ACC112 (cell line): ENCODE measurements at regions not wholly inside any gene's neighbourhood (a gene's known extent, or its start where the extent isn't known, plus 50 kb on each side); places are given as distances from the start of the nearest gene placed in this dataset.
"Not testable (repeated sequence)": the region's sequence is repeated elsewhere in the genome, so short reads cannot be mapped to it uniquely, and the experiment has no call there.

Source experiments
- H2AFZ ChIP-seq: fragments of 200-600 bp; sonication (generic); one replicate; pipeline ENCODE4 v1.6.0; 2017; ENCODE audit warnings: antibody characterized with exemption, low read length; ENCODE audit not compliant: unreplicated experiment
- H3K27ac ChIP-seq: fragments of 200-600 bp; sonication (generic); 2 replicates; pipeline ENCODE4 v1.5.1; 2014; ENCODE audit warnings: low read depth, mild to moderate bottlenecking, antibody characterized with exemption, low read length, moderate library complexity
- H3K27me3 ChIP-seq: fragments of 200-600 bp; sonication (generic); 2 replicates; pipeline ENCODE4 v1.6.1; 2014; ENCODE audit warnings: mild to moderate bottlenecking, antibody characterized with exemption, low read length, moderate library complexity, mixed read lengths; ENCODE audit not compliant: insufficient read depth
- H3K36me3 ChIP-seq: fragments of 200-600 bp; sonication (generic); 2 replicates; pipeline ENCODE4 v1.6.1; 2016; ENCODE audit warnings: mild to moderate bottlenecking, antibody characterized with exemption, low read length, moderate library complexity, mixed read lengths; ENCODE audit not compliant: insufficient read depth
- H3K4me1 ChIP-seq: fragments of 200-600 bp; sonication (generic); one replicate; pipeline ENCODE4 v1.6.1; 2016; ENCODE audit warnings: low read length, mixed read lengths; ENCODE audit not compliant: insufficient read depth, unreplicated experiment, control insufficient read depth
- H3K4me3 ChIP-seq: fragments of 200-600 bp; sonication (generic); 2 replicates; pipeline ENCODE4 v1.5.1; 2014; ENCODE audit warnings: mild to moderate bottlenecking, low read depth, low read length
- H3K79me2 ChIP-seq: fragments of 200-600 bp; sonication (generic); one replicate; pipeline ENCODE4 v1.6.0; 2016; ENCODE audit warnings: low read length; ENCODE audit not compliant: control insufficient read depth, unreplicated experiment, insufficient read depth

GRCh38 chr1:199901341-199901740, 126.2 kb upstream of the NR5A2 start:
- Histone ChIP-seq H3K79me2 (no peaks in the 10 kb centered on the region), H2AFZ (no peak overlapping the region), H3K27ac (no peak overlapping the region), H3K4me1 (no peaks in the 10 kb centered on the region), H3K4me3 (no peak overlapping the region), H3K27me3 (no peaks in the 10 kb centered on the region), H3K36me3 (no peaks in the 10 kb centered on the region)

- no peaks in the 10 kb centered on the region for H3K79me2 ChIP-seq
- no peaks in the 10 kb centered on the region for H3K27me3 ChIP-seq
- H3K36me3 ChIP-seq, result no peaks in the 10 kb centered on the region
- no peak overlapping the region for H3K27ac ChIP-seq
- no peak overlapping the region for H2AFZ ChIP-seq
- no peaks in the 10 kb centered on the region for H3K4me1 ChIP-seq
- no peak overlapping the region for H3K4me3 ChIP-seq
These were observed 120.1 kb upstream of the NR5A2 start for GRCh38 chr1:199907361-199907760.

- no peaks in the 10 kb centered on the region for H3K79me2 ChIP-seq
- H2AFZ ChIP-seq, result no peak overlapping the region
- no peaks in the 10 kb centered on the region for H3K4me1 ChIP-seq
- no peaks in the 10 kb centered on the region for H3K36me3 ChIP-seq
- H3K27me3 ChIP-seq, result no peaks in the 10 kb centered on the region
- H3K27ac ChIP-seq, result no peak overlapping the region
- H3K4me3 ChIP-seq, result no peak overlapping the region
These were observed 118.4 kb upstream of the NR5A2 start for GRCh38 chr1:199909137-199909536.

- Histone ChIP-seq H2AFZ (no peak overlapping the region), H3K36me3 (no peaks in the 10 kb centered on the region), H3K4me3 (no peak overlapping the region), H3K27ac (no peak overlapping the region), H3K4me1 (peaks cover 6% of the 10 kb centered on the region), H3K27me3 (no peaks in the 10 kb centered on the region), H3K79me2 (no peaks in the 10 kb centered on the region)
These were observed 114.2 kb upstream of the NR5A2 start for GRCh38 chr1:199913318-199913717.

GRCh38 chr1:199914546-199914945, 113.0 kb upstream of the NR5A2 start:
- peaks cover 9% of the 10 kb centered on the region for H3K4me1 ChIP-seq

GRCh38 chr1:199918196-199918769, 109.2 kb upstream of the NR5A2 start:
- no peaks in the 10 kb centered on the region for H3K79me2 ChIP-seq
- H3K36me3 ChIP-seq, result no peaks in the 10 kb centered on the region
- H2AFZ ChIP-seq, result peak overlapping the region; percentile 33
- H3K4me1 ChIP-seq, result peaks cover 9% of the 10 kb centered on the region
- H3K27me3 ChIP-seq, result no peaks in the 10 kb centered on the region
- H3K4me3 ChIP-seq, result no peak overlapping the region
- H3K27ac ChIP-seq, result no peak overlapping the region

More at GRCh38 chr1:199914546-199914945, 113.0 kb upstream of the NR5A2 start:
- Histone ChIP-seq H3K27ac (no peak overlapping the region), H2AFZ (no peak overlapping the region), H3K27me3 (no peaks in the 10 kb centered on the region), H3K4me3 (no peak overlapping the region), H3K36me3 (no peaks in the 10 kb centered on the region), H3K79me2 (no peaks in the 10 kb centered on the region)

- H3K4me3 ChIP-seq, result no peak overlapping the region
- no peaks in the 10 kb centered on the region for H3K79me2 ChIP-seq
These were observed 106.9 kb upstream of the NR5A2 start for GRCh38 chr1:199920635-199921034.

GRCh38 chr1:199929556-199929955, 98.0 kb upstream of the NR5A2 start:
- peaks cover 4% of the 10 kb centered on the region for H3K4me1 ChIP-seq
- no peaks in the 10 kb centered on the region for H3K36me3 ChIP-seq
- H3K4me3 ChIP-seq, result no peak overlapping the region
- no peaks in the 10 kb centered on the region for H3K27me3 ChIP-seq
- no peak overlapping the region for H3K27ac ChIP-seq
- H3K79me2 ChIP-seq, result no peaks in the 10 kb centered on the region
- peak overlapping the region; percentile 25 for H2AFZ ChIP-seq

More at GRCh38 chr1:199920635-199921034, 106.9 kb upstream of the NR5A2 start:
- Histone ChIP-seq H3K27ac (no peak overlapping the region), H3K4me1 (peaks cover 9% of the 10 kb centered on the region), H3K36me3 (no peaks in the 10 kb centered on the region), H3K27me3 (no peaks in the 10 kb centered on the region), H2AFZ (no peak overlapping the region)

GRCh38 chr1:199930067-199930466, 97.4 kb upstream of the NR5A2 start:
- H3K4me1 ChIP-seq, result not testable (repeated sequence)

GRCh38 chr1:199931666-199932377, 95.7 kb upstream of the NR5A2 start:
- peak overlapping the region; percentile 69 for H3K4me3 ChIP-seq

More at GRCh38 chr1:199930067-199930466, 97.4 kb upstream of the NR5A2 start:
- not testable (repeated sequence) for H3K27ac ChIP-seq, H3K27me3 ChIP-seq, H3K79me2 ChIP-seq, H2AFZ ChIP-seq, H3K36me3 ChIP-seq, H3K4me3 ChIP-seq

GRCh38 chr1:199932462-199932861, 95.0 kb upstream of the NR5A2 start:
- Histone ChIP-seq H3K79me2 (no peaks in the 10 kb centered on the region), H2AFZ (peak overlapping the region; percentile 91), H3K4me3 (peak overlapping the region; percentile 69), H3K4me1 (peaks cover 4% of the 10 kb centered on the region), H3K27me3 (no peaks in the 10 kb centered on the region), H3K36me3 (no peaks in the 10 kb centered on the region), H3K27ac (no peak overlapping the region)

More at GRCh38 chr1:199931666-199932377, 95.7 kb upstream of the NR5A2 start:
- Histone ChIP-seq H3K27me3 (no peaks in the 10 kb centered on the region), H3K36me3 (no peaks in the 10 kb centered on the region), H3K27ac (no peak overlapping the region), H3K4me1 (peaks cover 4% of the 10 kb centered on the region), H3K79me2 (no peaks in the 10 kb centered on the region), H2AFZ (peak overlapping the region; percentile 91)
